Stimulated activated CD8-positive, alpha-beta memory T cell treated with anti-CD3 and anti-CD28 coated beads, Interleukin-15, amount 100 ng/mL, for 4 hours (primary cell): ENCODE measurements at regions not wholly inside any gene's neighbourhood (a gene's known extent, or its start where the extent isn't known, plus 50 kb on each side); places are given as distances from the start of the nearest gene placed in this dataset.

ENCODE experiments used
- DNase-seq, 2 donors: peaks; one replicate each; pipeline ENCODE4 v3.0.0-alpha.2; 2020; ENCODE audit warnings: low read depth in 2 of 2

GRCh38 chr14:51396222-51396815, 156.3 kb downstream of the TMX1 start:
- no peak for DNase-seq

- no peak for DNase-seq
These were observed 158.9 kb downstream of the TMX1 start for GRCh38 chr14:51398898-51399297.

- DNase-seq: no peak
These were observed 160.1 kb downstream of the TMX1 start for GRCh38 chr14:51400139-51400538.

- no peak for DNase-seq
These were observed 161.2 kb downstream of the TMX1 start for GRCh38 chr14:51401272-51401671.

- no peak for DNase-seq
These were observed 161.7 kb downstream of the TMX1 start for GRCh38 chr14:51401756-51402155.

GRCh38 chr14:51410897-51411296, 170.8 kb downstream of the TMX1 start:
- DNase-seq: no peak

DNA sequence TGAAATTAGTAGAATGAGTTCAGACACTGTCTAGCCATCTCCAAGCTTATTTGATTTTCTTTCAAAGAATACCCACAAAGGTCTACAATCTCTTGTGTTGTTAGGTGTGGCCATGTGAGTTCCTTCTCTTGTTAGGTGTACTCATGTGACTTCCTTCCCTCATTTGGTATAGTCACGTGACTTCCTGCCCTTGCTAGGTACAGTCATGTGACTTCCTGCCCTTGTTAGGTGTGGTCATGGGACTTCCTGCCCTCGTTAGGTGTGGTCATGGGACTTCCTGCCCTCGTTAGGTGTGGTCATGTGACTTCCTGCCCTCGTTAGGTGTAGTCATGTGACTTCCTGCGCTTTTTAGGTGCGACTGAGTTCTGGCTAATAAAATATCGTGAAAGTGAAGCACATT, 179.6 kb downstream of the TMX1 start:
- DNase-seq: peak in 1 of 2 donors; percentile 10

DNA sequence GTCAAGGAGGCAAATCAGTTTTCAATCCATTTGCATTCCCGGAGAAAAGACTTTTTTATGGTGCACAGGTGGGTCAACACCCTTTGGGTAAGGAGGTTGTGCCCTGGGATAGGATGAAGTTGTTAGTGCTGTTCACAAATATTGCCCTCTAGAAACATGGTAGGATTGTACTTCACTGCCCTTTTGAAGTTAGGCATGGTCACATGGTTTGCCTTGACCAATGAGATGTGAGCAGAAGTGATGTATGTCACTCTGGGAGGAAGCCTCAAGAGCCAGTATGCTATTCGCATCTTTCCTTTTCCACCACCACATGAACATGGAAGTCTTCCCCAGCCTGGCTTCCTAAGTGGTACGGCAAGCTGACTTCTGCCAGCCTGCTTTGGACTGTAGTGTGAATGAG, 182.7 kb downstream of the TMX1 start:
- DNase-seq: no peak

DNA sequence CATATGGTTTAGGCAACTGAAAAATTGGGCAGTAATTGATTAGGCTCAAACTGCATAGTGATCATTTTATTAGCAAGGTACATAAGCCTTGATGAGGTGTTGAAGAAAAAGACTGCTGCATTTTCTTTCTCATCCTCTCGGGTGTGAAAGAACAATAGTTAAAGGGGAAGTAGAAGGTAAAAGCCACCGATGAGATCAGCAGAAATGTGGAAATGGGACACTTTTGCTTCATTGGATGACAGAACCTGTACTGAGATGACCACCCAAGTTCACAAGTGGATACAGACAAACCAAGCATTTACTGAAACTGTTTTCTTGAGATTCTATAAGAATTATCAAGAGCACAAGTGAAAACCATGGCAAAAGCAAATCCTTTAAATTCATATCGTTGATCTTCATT, 184.0 kb downstream of the TMX1 start:
- DNase-seq: no peak

GRCh38 chr14:51424561-51425251, 184.7 kb downstream of the TMX1 start:
- DNase-seq: no peak

DNA sequence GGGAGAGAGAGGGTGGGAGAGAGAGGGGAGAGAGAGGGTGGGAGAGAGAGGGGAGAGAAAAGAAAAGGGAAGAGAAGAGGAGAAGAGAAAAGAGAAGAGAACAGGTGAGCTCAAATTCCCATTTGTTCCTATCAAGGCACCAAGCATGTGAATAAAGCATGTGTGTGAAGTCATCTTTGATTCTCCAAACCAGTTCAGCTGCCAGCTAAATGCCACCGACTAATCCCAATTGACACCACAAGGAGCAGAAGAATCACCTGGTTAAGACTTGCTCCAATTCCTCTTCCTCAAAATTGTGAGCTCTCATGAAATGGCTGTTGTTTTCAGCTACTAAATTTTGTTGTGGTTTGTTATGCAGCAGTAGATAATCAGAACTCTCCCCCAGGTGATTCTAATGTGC, 188.9 kb downstream of the TMX1 start:
- no peak for DNase-seq

- DNase-seq: no peak
These were observed 190.0 kb downstream of the TMX1 start for GRCh38 chr14:51430079-51430478.

GRCh38 chr14:51430633-51431032, 190.6 kb downstream of the TMX1 start:
- no peak for DNase-seq

DNA sequence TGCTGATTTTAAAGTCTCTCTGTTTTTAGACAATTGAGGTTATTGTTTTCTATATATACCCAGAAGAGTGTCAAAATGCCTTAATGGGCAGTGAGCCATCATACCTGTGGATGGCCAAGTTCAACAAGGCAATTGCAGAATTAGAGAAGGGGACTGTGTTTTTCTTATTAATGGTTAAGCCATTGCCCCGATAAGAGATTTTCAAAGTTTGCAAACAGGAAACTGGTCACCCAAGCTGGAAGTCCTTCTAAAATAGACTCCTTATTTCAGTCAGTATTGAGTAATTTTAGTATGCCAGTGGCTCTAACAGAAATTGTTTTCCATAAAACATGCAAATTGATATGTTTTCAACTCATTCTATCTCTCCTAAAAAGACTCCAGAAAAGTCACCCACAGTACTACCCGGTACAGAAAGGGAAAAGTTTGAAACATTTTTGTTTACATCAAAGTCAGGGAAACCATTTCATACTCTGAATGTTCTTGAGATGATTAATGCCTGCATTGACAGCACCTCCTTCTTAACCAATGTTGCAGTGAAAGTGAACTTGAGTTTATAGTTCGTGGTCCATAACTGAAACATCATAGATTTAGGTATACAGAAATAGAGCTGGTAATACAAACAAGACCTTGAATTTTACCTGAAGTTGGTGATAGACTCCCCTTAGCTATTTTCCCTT, 191.1 kb downstream of the TMX1 start:
- no peak for DNase-seq

DNA sequence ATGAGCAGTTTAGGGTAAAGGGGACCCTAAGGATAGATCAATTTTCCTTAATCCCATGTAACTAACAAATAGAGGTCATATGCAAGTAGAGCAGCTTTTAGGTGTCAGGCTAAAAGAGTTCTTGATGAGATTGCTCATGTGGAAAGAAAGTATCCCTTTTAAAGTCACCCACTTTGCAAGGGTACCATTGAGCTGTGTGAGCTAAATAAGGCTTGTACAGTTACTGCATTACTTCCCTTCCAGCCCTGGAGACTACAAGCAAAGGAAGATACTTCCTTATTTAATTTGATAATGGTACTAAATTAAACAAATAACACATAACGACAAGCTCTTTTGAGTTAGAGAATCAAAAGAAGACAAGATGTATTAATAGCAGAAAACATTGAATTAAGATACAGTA, 191.7 kb downstream of the TMX1 start:
- no peak for DNase-seq

DNA sequence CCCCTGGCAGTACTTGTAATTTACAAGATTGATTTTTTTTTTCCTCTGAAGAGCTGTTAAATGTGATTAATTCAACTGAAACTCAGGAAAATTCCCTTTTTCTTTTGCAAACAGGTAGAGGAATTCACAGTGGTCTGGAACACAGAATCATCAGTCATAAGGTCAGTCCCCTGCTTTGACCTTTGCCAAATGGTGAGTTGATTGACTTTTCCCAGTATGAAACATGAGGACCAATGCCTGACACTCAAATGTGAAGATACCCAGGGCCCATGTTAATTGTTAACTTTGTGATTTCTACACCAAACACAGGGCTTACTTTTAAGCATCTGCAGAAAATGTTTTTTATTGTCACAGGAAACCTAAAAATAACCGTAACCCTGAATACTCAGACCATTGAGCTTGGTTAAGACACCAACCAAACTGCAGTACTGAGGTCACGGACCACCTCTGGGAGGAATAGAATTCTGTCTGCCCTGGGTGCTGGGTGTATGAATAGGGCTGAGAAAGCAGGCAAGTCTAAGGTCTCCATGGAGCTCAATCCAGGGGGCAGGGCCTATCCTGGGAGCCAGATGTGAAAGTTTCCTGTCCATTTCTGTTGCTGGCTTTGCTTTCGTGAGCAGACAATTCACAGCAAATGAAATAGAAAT, 192.4 kb downstream of the TMX1 start:
- DNase-seq: no peak

GRCh38 chr14:51436630-51437029, 196.6 kb downstream of the TMX1 start:
- DNase-seq: no peak

DNA sequence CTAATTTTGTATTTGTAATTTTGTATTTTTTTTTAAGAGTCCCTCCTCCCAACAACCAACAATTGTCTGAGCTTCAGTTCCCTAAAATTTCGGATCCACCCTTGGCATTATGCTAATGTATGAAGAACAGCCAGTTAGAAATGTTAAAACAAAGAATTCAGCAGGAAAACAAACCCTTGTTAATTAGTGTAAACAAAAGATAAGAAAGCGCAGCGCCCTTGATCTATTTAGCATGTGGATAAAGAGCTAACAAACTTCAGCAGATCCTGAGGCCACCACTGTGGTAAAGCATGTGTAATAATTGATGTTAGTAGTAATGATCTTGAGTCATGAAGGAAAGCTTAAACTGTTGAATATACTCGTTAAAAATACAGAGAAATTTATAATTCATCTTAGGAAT, 199.8 kb downstream of the TMX1 start:
- no peak for DNase-seq

- DNase-seq: no peak
These were observed 201.0 kb downstream of the TMX1 start for GRCh38 chr14:51441001-51441400.

DNA sequence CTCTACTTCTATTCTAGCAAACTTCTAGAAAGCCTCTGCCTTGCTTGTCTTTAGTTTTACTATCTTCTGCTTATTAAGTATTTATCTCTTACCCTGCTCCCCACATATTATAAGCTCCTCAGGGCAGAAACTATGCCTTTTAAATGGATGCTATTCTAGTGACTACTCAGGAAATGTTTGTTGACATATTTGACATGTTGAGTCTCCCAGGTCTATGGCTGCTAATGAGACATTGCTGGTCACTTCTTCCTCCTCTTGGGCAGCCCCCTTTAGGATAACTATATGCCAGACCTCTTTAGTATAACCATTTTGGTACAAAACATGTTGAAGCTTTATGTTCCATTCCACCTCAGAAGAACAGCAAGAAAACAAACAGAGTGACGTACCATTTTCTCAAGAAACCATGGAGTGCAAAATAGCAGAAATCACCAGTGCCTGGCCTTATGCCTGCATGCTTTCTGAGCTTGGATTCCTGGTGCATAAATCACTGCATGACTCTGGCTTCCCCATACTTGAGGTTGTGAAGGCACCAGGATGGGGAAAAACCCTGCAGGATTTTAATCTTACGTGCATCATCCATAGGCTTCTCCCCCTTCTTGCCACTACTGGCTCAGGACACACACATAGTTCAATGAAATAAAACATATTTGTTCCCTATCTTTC, 202.6 kb downstream of the TMX1 start:
- DNase-seq: no peak

DNA sequence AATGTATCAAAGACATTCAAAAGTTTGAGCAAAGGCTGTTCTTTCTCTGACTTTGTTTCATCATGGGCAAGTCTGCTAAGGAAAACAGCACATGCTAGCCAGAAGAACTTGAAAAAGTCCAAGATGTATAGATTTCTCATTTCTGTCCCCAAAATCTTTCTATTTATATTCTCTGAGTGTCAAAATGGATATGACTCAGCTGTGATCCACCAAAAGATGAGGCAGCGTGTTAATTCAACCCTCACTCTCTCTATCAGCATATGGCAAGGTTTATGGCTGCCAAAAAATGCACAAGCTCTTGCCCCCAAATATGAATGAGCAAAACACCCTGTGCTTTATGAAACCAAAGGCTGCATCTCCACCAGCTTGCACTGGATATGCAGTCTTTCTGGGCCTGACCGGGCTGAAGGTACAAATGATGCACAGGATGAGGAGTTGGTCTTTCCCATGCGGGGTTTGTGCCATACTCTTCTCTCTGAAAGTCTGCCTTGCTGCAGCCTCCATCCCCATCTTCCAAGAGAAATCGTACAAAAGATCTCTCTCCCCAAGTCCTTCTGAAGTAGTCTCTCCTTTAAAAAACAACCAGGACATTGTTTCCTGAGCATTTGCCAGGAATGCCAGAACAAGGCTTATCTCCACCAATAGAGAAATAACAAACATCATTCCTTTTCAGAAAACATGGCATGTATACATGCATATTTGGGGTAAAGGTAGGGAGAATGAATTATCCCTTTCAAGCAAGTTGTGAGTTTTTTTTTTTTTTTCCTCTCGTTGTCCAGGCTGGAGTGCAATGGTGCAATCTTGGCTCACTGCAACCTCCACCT, 203.4 kb downstream of the TMX1 start:
- no peak for DNase-seq
